A673 (cell line): ENCODE measurements at regions not wholly inside any gene's neighbourhood (a gene's known extent, or its start where the extent isn't known, plus 50 kb on each side); places are given as distances from the start of the nearest gene placed in this dataset.

Experiments
- CTCF ChIP-seq: fragments of 300-800, 200-600 bp; sonication (generic); conservative IDR thresholded peaks from 2 replicates; pipeline ENCODE4 v1.5.1; 2017; ENCODE audit warnings: low read depth, mild to moderate bottlenecking, antibody characterized with exemption, low read length, moderate library complexity, mixed read lengths
- EZH2 ChIP-seq: fragments of 200-600 bp; sonication (generic); IDR thresholded peaks from 2 replicates; pipeline ENCODE4 v1.6.1; 2017; ENCODE audit warnings: borderline replicate concordance, low read depth, mild to moderate bottlenecking, mixed read lengths, antibody characterized with exemption, low read length; ENCODE audit not compliant: poor library complexity, severe bottlenecking

- no peak for TF ChIP-seq CTCF
- TF ChIP-seq EZH2: no peak
These were observed 416.5 kb downstream of the PLA2G4A start for GRCh38 chr1:187245201-187245600.
